ENCODE measurements at regions not wholly inside any gene's neighbourhood (a gene's known extent, or its start where the extent isn't known, plus 50 kb on each side); places are given as distances from the start of the nearest gene placed in this dataset.

GRCh38 chr14:85948153-85948552 lies 418.2 kb downstream of the FLRT2 start:
- no peak for TF ChIP-seq CTCF (IDR thresholded peaks at IDR 0.05; ENCODE audit: extremely low read depth, missing control alignments)
- DNase-seq (ENCODE audit: low spot score) = no peak

- DNase-seq (ENCODE audit: low spot score) = no peak
- TF ChIP-seq CTCF (IDR thresholded peaks at IDR 0.05; ENCODE audit: extremely low read depth, missing control alignments) = no peak
Observed at GRCh38 chr14:85947461-85948139, 417.7 kb downstream of the FLRT2 start.

GRCh38 chr14:85943192-85943591 lies 413.2 kb downstream of the FLRT2 start:
- no peak for DNase-seq (ENCODE audit: low spot score)
- no peak for TF ChIP-seq CTCF (IDR thresholded peaks at IDR 0.05; ENCODE audit: extremely low read depth, missing control alignments)

GRCh38 chr14:85934886-85935254 lies 404.9 kb downstream of the FLRT2 start:
- no peak for DNase-seq (ENCODE audit: low spot score)
- no peak for TF ChIP-seq CTCF (IDR thresholded peaks at IDR 0.05; ENCODE audit: extremely low read depth, missing control alignments)

GRCh38 chr14:85934123-85934885 lies 404.4 kb downstream of the FLRT2 start:
- DNase-seq (ENCODE audit: low spot score) = peak; percentile 38
- TF ChIP-seq CTCF (IDR thresholded peaks at IDR 0.05; ENCODE audit: extremely low read depth, missing control alignments) = no peak

GRCh38 chr14:85921241-85921640 lies 391.3 kb downstream of the FLRT2 start:
- DNase-seq (ENCODE audit: low spot score) = no peak
- TF ChIP-seq CTCF (IDR thresholded peaks at IDR 0.05; ENCODE audit: extremely low read depth, missing control alignments) = no peak

GRCh38 chr14:85917716-85918115 lies 387.8 kb downstream of the FLRT2 start:
- no peak for DNase-seq (ENCODE audit: low spot score)
- no peak for TF ChIP-seq CTCF (IDR thresholded peaks at IDR 0.05; ENCODE audit: extremely low read depth, missing control alignments)
